ENCODE measurements at regions not wholly inside any gene's neighbourhood (a gene's known extent, or its start where the extent isn't known, plus 50 kb on each side); places are given as distances from the start of the nearest gene placed in this dataset.
A peak's percentile ranks its signal among the peaks of the same experiment; 100 is the strongest.

GRCh38 chr7:94276027-94276426 lies 118.7 kb upstream of the COL1A2 start:
- no peak for DNase-seq (ENCODE audit: low spot score)

GRCh38 chr7:94276795-94277194 lies 117.9 kb upstream of the COL1A2 start:
- DNase-seq (ENCODE audit: low spot score), result no peak

GRCh38 chr7:94277236-94277635 lies 117.5 kb upstream of the COL1A2 start:
- DNase-seq (ENCODE audit: low spot score), result no peak

GRCh38 chr7:94280851-94281250 lies 113.8 kb upstream of the COL1A2 start:
- no peak for DNase-seq (ENCODE audit: low spot score)

- no peak for DNase-seq (ENCODE audit: low spot score)
Measured at GRCh38 chr7:94284104-94284503, 110.6 kb upstream of the COL1A2 start.

- DNase-seq (ENCODE audit: low spot score), result no peak
Measured at GRCh38 chr7:94286111-94286510, 108.6 kb upstream of the COL1A2 start.

DNA sequence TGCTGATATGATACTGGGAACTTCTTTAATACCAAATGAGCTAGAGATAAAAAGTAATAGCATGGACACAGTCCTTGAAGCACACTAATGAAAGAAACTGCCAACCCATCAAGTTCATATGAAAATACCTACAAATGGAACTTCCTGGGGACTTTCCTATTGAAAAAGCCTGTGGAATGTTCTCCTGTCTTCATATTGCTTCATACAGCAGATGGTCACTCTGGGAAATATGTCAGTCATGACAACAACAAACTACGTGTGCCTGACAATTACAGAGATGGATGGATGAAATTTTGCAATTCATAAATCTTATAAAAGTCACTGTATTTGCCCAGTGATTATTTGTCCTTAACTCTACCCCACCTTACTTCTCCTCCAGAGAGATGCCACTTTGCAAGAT lies 106.6 kb upstream of the COL1A2 start:
- DNase-seq (ENCODE audit: low spot score), result no peak

GRCh38 chr7:94289071-94289470 lies 105.6 kb upstream of the COL1A2 start:
- DNase-seq (ENCODE audit: low spot score), result peak; percentile 65

DNA sequence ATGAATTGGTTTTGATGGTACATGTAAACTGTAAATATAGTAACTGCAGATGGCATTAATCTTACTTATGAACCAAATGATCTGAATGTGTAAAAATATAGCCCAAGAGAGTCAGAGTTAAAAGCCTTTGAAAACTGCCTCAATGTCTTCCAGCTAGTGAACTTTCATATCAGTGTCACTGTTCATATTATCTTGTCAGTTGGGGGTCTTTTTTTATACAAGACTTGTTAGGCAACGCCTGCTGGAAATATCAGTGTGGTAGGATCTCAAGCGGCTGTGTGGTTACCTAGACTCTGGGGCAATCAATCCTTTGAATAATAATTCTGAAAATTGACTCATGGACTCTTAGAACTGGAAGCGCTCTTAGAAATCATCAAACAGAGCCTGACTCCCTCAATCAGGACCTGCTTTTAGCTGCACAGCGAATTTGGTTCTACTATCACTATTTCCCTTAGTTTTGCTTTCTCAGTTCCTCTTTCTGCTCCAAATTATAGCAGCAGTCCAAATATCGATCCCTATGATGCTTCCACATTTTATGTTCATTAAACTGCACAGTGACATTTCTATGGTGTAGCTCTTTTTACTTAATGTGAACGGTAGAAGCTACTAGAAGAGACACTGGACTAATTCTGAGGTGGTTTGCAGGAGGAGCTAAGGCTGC lies 100.1 kb upstream of the COL1A2 start:
- DNase-seq (ENCODE audit: low spot score), result no peak

- DNase-seq (ENCODE audit: low spot score), result no peak
Measured at GRCh38 chr7:94295850-94296249, 98.8 kb upstream of the COL1A2 start.

DNA sequence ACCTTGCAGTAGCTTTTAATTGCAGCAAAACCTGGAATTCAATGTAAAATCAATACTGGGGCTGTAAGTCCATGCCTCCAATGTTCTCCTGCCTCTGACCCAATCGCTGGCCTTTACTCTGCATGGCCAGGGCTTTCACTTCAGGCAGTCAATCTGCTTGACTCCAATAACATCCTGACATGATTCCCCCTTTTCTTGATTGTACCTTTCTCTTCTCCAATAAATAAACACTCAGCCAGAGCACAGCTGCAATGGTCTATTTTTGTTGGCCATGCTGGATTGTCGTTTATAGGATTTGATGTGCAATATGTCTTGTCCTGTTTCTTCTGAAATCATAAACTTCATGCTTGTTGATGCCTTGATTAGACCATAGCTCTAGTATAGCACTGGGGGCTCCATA lies 97.8 kb upstream of the COL1A2 start:
- DNase-seq (ENCODE audit: low spot score), result no peak

GRCh38 chr7:94297397-94297838 lies 97.3 kb upstream of the COL1A2 start:
- no peak for DNase-seq (ENCODE audit: low spot score)

DNA sequence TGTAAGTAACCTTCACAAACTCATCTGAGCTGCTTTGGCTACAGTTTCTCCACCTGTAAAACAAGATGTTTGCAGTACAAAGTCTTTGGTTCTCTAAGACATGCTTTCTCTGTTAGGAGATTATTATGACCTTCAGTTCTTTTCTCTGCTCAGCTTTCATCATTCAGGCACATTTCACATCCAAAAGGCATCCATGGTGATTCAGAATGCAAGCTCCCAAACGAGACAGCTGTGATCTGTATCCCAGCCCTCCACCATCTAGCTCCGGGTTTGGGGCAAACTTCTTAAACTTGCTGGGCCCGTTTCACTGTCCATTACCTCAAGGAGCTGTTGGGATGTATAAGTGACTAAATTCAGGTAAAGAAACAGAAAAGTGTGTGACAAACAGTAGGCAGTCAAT lies 95.8 kb upstream of the COL1A2 start:
- DNase-seq (ENCODE audit: low spot score), result no peak

DNA sequence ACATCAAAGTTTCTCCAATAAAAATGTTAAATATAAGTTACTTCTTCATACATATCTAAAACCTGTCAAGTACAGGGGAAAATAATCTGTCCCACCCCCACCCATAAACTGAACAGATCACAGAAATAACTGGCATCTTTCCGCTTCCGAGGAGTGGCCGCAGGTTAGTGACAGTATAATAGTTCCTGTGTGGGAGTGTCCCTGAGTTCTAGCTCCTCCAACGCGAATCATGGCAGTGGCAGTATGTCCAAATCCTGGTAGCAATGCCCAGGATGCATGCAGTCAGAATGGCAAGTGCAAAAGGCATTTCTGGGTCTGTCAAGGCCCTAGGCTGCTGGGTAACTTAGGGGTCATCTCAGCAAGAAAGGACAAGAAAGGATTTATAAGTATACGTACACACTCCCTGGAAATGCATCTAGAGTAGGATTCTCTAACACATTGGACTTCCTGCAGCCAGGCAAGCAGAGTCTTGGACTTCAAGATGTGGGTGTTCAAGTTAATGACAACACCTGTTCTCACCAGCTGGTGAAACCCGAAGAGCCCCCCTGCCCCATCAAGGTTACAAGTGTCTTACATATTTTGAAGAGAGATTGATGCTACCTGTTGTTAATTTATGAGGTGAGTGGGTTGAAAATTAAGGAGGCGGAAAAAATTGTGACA lies 94.4 kb upstream of the COL1A2 start:
- DNase-seq (ENCODE audit: low spot score), result no peak

DNA sequence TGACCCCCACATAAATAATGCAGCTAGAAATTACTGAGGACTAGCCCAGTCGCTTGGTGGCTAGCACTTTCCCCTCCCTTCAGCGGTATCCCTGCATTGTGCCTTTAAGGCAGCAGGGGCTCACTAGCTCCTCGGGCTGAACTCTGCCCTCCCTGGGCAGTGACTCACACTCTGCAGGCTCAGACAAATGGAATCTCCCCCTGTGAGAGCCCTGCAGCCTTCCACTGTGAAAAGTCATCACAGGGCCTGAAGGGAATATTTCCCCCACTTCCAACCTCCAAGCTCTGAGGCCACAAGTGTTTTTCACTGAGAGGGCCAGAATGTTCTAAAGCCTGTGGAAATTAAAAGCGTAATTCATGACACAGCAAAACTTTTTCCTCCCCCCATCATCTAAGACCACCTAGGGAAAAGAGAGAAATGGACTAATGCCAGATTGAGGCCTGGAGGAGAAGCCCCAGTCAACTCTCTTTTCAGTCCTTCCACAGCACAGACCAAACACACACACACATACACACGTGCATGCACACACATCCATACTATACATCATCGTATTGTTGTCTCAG lies 93.6 kb upstream of the COL1A2 start:
- DNase-seq (ENCODE audit: low spot score), result peak; percentile 75

- DNase-seq (ENCODE audit: low spot score), result no peak
Measured at GRCh38 chr7:94303118-94303517, 91.6 kb upstream of the COL1A2 start.

GRCh38 chr7:94303695-94304094 lies 91.0 kb upstream of the COL1A2 start:
- DNase-seq (ENCODE audit: low spot score), result no peak

- no peak for DNase-seq (ENCODE audit: low spot score)
Measured at GRCh38 chr7:94304878-94305277, 89.8 kb upstream of the COL1A2 start.

DNA sequence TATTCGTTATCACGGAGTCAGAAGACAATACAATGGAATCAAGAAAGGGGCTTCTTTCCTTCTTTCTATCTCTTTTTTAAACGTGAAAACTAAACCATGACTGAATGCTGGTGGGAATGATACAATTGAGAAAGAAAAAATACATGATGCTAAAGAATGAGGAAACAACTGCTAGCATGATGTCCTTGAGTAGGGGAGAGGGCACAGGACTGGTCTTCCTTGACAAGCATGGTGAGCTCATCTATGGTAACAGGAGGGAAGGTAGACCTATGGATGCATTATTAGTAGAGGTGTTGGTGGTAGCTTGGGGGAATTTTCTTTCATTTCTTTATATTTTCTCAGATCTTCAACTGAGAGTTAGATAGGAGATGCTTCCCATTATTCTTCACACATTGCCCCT lies 88.9 kb upstream of the COL1A2 start:
- no peak for DNase-seq (ENCODE audit: low spot score)

DNA sequence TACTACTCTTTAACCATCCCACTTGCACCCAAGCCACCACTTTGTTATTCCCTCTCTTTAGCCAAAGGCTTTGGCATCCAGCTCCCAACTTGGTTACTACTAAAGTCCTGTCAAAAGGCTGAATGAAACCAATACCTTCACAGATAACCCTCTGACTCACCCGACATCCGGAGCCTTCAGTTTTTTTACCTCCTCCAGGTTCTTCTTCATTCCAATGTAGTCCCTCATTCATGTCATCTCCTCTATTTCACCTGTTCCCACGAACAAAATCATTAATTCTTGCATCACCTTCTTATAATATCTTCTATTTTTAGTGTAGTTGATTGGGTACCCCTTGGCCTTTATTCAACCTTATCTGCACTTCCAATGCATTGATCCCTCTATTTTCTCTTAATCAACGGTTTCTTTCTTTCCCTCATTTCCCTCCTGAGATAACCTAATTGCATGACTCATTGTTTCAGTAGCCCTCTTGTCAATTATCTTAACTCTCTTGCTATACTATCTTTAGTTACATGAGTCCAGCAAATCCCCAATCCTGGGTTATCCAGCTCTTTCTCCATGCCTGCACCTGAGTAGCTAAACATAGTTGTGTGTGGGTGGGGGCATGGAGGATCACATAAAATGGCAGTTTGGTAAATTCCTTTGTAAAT lies 87.2 kb upstream of the COL1A2 start:
- DNase-seq (ENCODE audit: low spot score), result no peak

DNA sequence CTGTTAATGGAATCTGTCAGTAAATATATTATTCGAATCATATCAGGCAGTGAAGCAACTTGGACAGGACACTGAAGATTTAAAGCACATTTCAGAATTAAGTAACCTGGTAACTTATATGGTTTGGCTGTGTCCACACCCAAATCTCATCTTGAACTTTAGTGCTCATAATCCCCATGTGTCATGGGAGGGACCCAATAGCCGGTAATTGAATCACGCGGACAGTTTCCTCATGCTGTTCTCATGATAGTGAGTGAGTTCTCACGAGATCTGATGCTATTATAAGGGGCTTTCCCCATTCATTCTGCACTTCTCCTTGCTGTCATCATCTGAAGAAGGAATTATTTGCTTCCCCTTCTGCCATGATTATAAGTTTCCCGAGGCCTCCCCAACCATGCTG lies 83.2 kb upstream of the COL1A2 start:
- no peak for DNase-seq (ENCODE audit: low spot score)

DNA sequence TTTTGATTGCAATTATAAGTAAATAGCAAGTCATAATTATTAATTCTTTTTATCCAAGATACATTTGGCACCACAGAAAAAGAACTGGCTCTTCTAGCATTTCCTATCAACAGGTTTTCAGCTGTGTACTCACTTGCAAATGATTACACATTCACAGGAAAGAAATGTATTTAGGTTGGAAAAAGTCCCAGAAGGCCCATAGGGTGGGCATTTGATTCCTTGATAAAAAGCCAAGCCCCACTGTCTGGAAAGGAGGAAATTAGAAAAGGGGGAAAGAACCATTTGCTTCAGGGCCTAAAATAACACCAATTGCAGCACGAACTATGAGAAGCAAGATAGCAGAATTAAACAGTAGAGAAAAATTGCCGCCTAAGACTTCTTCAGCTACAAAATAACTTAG lies 80.8 kb upstream of the COL1A2 start:
- DNase-seq (ENCODE audit: low spot score), result no peak

Data from ecto neural progenitor cell (in vitro differentiated cells).